WTC11 (cell line): ENCODE measurements at regions not wholly inside any gene's neighbourhood (a gene's known extent, or its start where the extent isn't known, plus 50 kb on each side); places are given as distances from the start of the nearest gene placed in this dataset.
"Not testable (repeated sequence)": the region's sequence is repeated elsewhere in the genome, so short reads cannot be mapped to it uniquely, and the experiment has no call there.

Experiments used
- ATAC-seq: fragments of 200-7000 bp; cut with Tn5 transposase; 2 replicates; pipeline ENCODE4 v1.10.0; 2021; ENCODE audit warnings: mild to moderate bottlenecking, moderate library complexity
- CTCF ChIA-PET: fragments of 300-600 bp; sonication (Branson Sonifier 250); formaldehyde crosslinking; loops from one replicate; lab custom pipeline; 2021; ENCODE audit warnings: antibody characterized with exemption; lab: Charles Lee
- POLR2A ChIA-PET: fragments of 350-600 bp; sonication (Branson Sonifier 250); formaldehyde crosslinking; loops from one replicate; lab custom pipeline; 2021; ENCODE audit warnings: antibody characterized with exemption; lab: Charles Lee
- DNase-seq: peaks from one replicate; pipeline ENCODE4 v3.0.0; 2021; ENCODE audit warnings: low spot score
- H3K27ac Mint-ChIP-seq: 2 replicates; pipeline ENCODE4 v1.8.0; 2021; ENCODE audit warnings: mixed read lengths
- H3K27me3 Mint-ChIP-seq: 2 replicates; pipeline ENCODE4 v1.8.0; 2021; ENCODE audit warnings: low read depth, mild to moderate bottlenecking, moderate library complexity, mixed read lengths
- H3K36me3 Mint-ChIP-seq: 2 replicates; pipeline ENCODE4 v1.8.0; 2021; ENCODE audit warnings: mixed read lengths
- H3K4me1 Mint-ChIP-seq: 2 replicates; pipeline ENCODE4 v1.8.0; 2022; ENCODE audit warnings: mixed read lengths
- H3K4me3 Mint-ChIP-seq: 2 replicates; pipeline ENCODE4 v1.8.0; 2021; ENCODE audit warnings: mild to moderate bottlenecking, moderate library complexity, mixed read lengths
- H3K9me3 Mint-ChIP-seq: 2 replicates; pipeline ENCODE4 v1.8.0; 2021; ENCODE audit warnings: mixed read lengths
- ETV6 ChIP-seq: sonication (generic); formaldehyde crosslinking; IDR thresholded peaks from 2 replicates; pipeline ENCODE4 v1.8.1; 2022; ENCODE audit warnings: mild to moderate bottlenecking, missing genetic modification reagents
- ZNF121 ChIP-seq: sonication (generic); formaldehyde crosslinking; IDR thresholded peaks from 2 replicates; pipeline ENCODE4 v1.8.0; 2023; ENCODE audit warnings: missing genetic modification reagents
- TF ChIP-seq, protein P1 (sequence below): sonication (generic); formaldehyde crosslinking; IDR thresholded peaks from 2 replicates; pipeline ENCODE4 v1.8.0; 2022; ENCODE audit warnings: mild to moderate bottlenecking, missing genetic modification reagents
- TF ChIP-seq, protein P2 (sequence below): sonication (generic); formaldehyde crosslinking; IDR thresholded peaks from 2 replicates; pipeline ENCODE4 v1.8.1; 2023; ENCODE audit warnings: mild to moderate bottlenecking, missing genetic modification reagents, moderate library complexity
- TF ChIP-seq, protein P3 (sequence below): sonication (generic); formaldehyde crosslinking; IDR thresholded peaks from 2 replicates; pipeline ENCODE4 v1.8.0; 2022; ENCODE audit warnings: mild to moderate bottlenecking, missing genetic modification reagents
- TF ChIP-seq, protein P4 (sequence below): fragments of 200-600 bp; IDR thresholded peaks from 2 replicates; pipeline ENCODE4 v1.8.0; 2022; ENCODE audit warnings: antibody characterized with exemption
- TF ChIP-seq, protein P5 (sequence below): sonication (generic); formaldehyde crosslinking; IDR thresholded peaks from 2 replicates; pipeline ENCODE4 v1.8.1; 2023; ENCODE audit warnings: mild to moderate bottlenecking, moderate library complexity, missing genetic modification reagents

DNA sequence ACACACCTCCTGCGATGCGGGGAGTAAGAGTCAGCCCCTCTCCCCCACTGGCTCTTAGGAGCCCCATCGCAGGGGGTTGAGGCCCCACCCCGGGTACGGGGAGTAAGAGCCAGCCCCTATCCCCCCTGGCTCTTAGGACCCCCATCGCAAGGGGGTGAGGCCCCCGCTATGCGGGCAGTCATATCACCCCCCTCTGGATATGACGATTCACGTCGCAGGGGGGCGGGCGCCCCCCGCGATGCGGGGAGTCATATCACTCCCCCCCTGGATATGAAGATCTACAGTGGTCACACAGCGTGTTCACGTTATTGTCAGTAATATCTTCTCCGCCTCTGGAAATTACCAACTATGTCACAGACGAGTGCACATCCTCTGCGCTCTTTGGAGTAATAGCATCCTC, 61.1 kb downstream of the DEFB131A start:
- H3K27me3 Mint-ChIP-seq, H3K4me1 Mint-ChIP-seq, ATAC-seq, DNase-seq, CTCF ChIA-PET, H3K4me3 Mint-ChIP-seq, H3K27ac Mint-ChIP-seq, POLR2A ChIA-PET: not testable (repeated sequence)
- H3K9me3 Mint-ChIP-seq: peaks cover 39% of the 10 kb centered on the region
- peaks cover 13% of the 10 kb centered on the region for H3K36me3 Mint-ChIP-seq

DNA sequence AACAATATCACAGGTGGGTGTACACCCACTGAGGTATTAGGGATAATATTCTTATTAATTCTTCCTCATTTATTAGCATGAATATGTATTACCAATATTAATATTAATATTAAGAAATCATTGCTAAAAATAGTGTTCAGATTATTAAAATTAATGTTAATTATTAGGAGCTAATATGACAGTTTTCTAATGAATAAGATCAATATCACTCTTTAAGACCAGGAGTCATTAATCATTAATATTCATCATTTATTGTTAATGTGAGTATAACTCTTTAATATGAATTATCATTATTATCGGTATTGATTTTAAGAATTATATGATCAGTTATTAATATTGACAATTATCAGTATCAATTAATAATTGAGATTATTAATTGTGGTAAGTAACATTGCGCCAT, 62.5 kb downstream of the DEFB131A start:
- H3K4me3 Mint-ChIP-seq, H3K27ac Mint-ChIP-seq, DNase-seq, H3K27me3 Mint-ChIP-seq, POLR2A ChIA-PET, H3K4me1 Mint-ChIP-seq, ATAC-seq: not testable (repeated sequence)
- peaks cover 41% of the 10 kb centered on the region for H3K9me3 Mint-ChIP-seq
- H3K36me3 Mint-ChIP-seq: peaks cover 13% of the 10 kb centered on the region
- CTCF ChIA-PET: interaction anchor here (1.1 kb wide), 1 partner anchor 26 kb away, joined by 3 read pairs; no protein-coding TSS in a partner anchor

DNA sequence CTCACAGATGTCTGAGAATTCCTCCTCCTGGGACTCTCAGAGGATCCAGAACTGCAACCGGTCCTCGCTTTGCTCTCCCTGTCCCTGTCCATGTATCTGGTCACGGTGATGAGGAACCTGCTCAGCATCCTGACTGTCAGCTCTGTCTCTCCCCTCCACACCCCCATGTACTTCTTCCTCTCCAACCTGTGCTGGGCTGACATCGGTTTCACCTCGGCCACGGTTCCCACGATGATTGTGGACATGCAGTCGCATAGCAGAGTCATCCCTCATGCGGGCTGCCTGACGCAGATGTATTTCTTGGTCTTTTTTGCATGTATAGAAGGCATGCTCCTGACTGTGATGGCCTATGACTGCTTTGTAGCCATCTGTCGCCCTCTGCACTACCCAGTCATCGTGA, 68.7 kb downstream of the DEFB131A start:
- H3K4me1 Mint-ChIP-seq: peaks cover 12% of the 10 kb centered on the region
- ATAC-seq, H3K4me3 Mint-ChIP-seq, DNase-seq, CTCF ChIA-PET, H3K27me3 Mint-ChIP-seq, H3K27ac Mint-ChIP-seq, POLR2A ChIA-PET: not testable (repeated sequence)
- peaks cover 34% of the 10 kb centered on the region; the same call in 1 of the 2 replicates for H3K36me3 Mint-ChIP-seq
- peaks cover 52% of the 10 kb centered on the region for H3K9me3 Mint-ChIP-seq

DNA sequence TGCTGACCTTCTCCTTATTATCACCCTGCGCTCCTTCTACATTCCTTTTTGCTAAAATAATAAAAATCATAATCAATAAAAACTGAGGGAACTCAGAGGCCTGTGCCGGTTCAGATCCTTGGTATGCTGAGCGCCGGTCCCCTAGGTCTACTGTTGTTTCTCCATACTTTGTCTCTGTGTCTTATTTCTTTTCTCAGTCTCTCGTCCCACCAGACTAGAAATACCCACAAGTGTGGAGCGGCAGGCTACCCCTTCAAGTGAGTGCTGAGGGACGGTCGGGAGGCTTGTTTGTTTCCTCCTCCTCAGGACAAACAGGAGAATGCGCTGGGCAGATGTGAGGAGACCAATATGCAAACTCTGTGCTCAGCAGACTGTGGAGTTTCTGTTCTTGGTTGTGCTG, 75.4 kb downstream of the DEFB131A start:
- H3K4me1 Mint-ChIP-seq, H3K27ac Mint-ChIP-seq, POLR2A ChIA-PET, DNase-seq, ATAC-seq, H3K4me3 Mint-ChIP-seq, CTCF ChIA-PET: not testable (repeated sequence)
- Mint-ChIP-seq H3K9me3 (peaks cover 52% of the 10 kb centered on the region), H3K36me3 (peaks cover 28% of the 10 kb centered on the region), H3K27me3 (peaks cover 11% of the 10 kb centered on the region)

DNA sequence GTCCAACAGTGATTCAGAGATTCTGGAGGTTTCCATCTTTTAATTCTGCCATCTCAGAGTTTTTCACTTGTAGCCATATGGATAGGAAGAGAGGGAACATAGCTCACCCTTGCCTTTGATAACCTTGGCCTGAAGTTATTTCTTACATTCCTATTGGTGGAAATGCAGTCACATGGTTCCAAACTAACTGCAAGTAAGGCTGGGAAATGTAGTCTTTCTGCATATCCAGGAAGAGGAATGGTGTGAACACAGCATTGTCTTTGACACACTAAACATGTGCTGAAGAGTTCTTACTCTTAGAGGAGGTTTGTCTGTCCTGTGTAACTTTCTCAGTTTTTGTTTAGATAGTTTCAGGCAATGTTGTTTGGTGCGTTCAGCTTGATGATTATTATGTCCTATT, 78.7 kb downstream of the DEFB131A start:
- CTCF ChIA-PET, POLR2A ChIA-PET, H3K27ac Mint-ChIP-seq, H3K4me3 Mint-ChIP-seq, DNase-seq, ATAC-seq, H3K4me1 Mint-ChIP-seq: not testable (repeated sequence)
- Mint-ChIP-seq H3K27me3 (peaks cover 13% of the 10 kb centered on the region), H3K9me3 (peaks cover 44% of the 10 kb centered on the region), H3K36me3 (peaks cover 19% of the 10 kb centered on the region)
- TF ChIP-seq, protein P1, sequence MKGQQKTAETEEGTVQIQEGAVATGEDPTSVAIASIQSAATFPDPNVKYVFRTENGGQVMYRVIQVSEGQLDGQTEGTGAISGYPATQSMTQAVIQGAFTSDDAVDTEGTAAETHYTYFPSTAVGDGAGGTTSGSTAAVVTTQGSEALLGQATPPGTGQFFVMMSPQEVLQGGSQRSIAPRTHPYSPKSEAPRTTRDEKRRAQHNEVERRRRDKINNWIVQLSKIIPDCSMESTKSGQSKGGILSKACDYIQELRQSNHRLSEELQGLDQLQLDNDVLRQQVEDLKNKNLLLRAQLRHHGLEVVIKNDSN (CRISPR knock-in tag): peak; percentile 55
- TF ChIP-seq, protein P2, sequence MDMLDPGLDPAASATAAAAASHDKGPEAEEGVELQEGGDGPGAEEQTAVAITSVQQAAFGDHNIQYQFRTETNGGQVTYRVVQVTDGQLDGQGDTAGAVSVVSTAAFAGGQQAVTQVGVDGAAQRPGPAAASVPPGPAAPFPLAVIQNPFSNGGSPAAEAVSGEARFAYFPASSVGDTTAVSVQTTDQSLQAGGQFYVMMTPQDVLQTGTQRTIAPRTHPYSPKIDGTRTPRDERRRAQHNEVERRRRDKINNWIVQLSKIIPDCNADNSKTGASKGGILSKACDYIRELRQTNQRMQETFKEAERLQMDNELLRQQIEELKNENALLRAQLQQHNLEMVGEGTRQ: peak; percentile 74

DNA sequence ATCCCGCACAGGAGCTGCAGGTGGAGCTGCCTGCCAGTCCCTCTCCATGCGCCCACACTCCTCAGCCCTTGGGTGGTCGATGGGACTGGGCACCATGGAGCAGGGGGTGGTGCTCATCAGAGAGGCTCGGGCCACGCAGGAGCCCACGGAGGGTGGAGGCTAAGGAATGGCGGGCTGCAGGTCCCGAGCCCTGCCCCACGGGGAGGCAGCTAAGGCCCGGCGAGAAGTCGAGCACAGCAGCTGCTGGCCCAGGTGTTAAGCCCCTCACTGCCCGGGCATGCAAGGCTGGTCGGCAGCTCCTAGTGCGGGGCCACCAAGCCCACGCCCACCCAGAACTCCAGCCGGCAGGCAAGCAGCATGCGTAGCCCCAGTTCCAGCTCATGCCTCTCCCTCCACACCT, 80.2 kb downstream of the DEFB131A start:
- CTCF ChIA-PET, DNase-seq, POLR2A ChIA-PET, ATAC-seq, H3K4me3 Mint-ChIP-seq, H3K27ac Mint-ChIP-seq: not testable (repeated sequence)
- Mint-ChIP-seq H3K9me3 (peaks cover 38% of the 10 kb centered on the region), H3K27me3 (peaks cover 13% of the 10 kb centered on the region), H3K4me1 (peaks cover 14% of the 10 kb centered on the region), H3K36me3 (peaks cover 19% of the 10 kb centered on the region)

DNA sequence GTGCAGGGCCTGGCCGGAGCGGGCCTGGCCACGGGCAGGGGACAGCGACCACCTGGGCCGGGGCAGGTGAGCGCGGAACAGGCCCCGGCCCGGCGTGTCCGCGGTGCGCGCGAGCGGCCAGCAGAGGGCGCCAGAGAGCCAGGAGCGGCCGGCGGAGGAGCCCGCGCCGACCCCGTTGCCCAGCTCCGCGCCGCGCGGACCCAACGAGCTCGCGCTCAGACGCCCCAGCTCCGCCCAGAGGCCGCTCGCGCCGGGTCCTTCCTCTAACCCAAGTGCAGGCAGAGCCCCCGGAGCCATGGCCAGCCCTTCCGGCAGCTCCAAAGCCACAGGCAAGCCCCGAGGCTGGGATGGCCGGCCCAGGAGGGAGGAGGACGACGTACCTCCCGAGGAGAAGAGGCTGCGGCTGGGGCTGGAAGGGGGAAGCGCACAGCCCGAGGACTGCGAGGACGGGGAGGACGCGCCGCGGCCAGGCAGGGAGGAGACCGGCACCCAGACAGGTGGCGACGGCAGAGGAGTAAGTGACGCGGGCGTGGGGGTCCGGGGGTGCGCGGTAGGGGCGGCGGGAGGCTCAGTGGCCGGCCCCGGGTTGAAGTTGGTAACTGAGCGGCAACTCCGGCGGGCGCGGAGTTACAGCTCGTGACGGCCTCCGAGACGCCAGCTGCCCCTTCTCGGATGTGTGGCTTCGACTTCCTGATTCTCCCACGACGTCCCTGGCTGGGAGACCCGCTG, 88.1 kb downstream of the DEFB131A start:
- CTCF ChIA-PET: interaction anchor here (0.6 to 1.4 kb wide), 14 partner anchors 9 to 172 kb away, joined by 3 to 7 read pairs (median 3); no protein-coding TSS in a partner anchor
- DNase-seq (peak; percentile 83), ATAC-seq (peak; percentile 81)
- Mint-ChIP-seq H3K27me3 (peaks cover 30% of the 10 kb centered on the region), H3K36me3 (peaks cover 28% of the 10 kb centered on the region), H3K4me1 (peaks cover 34% of the 10 kb centered on the region), H3K9me3 (peaks cover 21% of the 10 kb centered on the region), H3K4me3 (peak overlapping the region; percentile 65)
- POLR2A ChIA-PET, H3K27ac Mint-ChIP-seq: not testable (repeated sequence)
- TF ChIP-seq, protein P3, sequence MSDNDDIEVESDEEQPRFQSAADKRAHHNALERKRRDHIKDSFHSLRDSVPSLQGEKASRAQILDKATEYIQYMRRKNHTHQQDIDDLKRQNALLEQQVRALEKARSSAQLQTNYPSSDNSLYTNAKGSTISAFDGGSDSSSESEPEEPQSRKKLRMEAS (CRISPR knock-in tag): 0 out of 2 replicates have a peak, but pooled peaks have one; percentile 22
- TF ChIP-seq, protein P4, sequence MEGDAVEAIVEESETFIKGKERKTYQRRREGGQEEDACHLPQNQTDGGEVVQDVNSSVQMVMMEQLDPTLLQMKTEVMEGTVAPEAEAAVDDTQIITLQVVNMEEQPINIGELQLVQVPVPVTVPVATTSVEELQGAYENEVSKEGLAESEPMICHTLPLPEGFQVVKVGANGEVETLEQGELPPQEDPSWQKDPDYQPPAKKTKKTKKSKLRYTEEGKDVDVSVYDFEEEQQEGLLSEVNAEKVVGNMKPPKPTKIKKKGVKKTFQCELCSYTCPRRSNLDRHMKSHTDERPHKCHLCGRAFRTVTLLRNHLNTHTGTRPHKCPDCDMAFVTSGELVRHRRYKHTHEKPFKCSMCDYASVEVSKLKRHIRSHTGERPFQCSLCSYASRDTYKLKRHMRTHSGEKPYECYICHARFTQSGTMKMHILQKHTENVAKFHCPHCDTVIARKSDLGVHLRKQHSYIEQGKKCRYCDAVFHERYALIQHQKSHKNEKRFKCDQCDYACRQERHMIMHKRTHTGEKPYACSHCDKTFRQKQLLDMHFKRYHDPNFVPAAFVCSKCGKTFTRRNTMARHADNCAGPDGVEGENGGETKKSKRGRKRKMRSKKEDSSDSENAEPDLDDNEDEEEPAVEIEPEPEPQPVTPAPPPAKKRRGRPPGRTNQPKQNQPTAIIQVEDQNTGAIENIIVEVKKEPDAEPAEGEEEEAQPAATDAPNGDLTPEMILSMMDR: peak; percentile 87
- TF ChIP-seq, protein P5, sequence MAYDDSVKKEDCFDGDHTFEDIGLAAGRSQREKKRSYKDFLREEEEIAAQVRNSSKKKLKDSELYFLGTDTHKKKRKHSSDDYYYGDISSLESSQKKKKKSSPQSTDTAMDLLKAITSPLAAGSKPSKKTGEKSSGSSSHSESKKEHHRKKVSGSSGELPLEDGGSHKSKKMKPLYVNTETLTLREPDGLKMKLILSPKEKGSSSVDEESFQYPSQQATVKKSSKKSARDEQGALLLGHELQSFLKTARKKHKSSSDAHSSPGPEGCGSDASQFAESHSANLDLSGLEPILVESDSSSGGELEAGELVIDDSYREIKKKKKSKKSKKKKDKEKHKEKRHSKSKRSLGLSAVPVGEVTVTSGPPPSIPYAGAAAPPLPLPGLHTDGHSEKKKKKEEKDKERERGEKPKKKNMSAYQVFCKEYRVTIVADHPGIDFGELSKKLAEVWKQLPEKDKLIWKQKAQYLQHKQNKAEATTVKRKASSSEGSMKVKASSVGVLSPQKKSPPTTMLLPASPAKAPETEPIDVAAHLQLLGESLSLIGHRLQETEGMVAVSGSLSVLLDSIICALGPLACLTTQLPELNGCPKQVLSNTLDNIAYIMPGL (CRISPR knock-in tag): peak; percentile 26; the same call in 1 of the 2 replicates
- peak; percentile 25; the same call in 1 of the 2 replicates for TF ChIP-seq ETV6 (CRISPR knock-in tag)
- peak; percentile 93 for TF ChIP-seq ZNF121 (CRISPR knock-in tag)

DNA sequence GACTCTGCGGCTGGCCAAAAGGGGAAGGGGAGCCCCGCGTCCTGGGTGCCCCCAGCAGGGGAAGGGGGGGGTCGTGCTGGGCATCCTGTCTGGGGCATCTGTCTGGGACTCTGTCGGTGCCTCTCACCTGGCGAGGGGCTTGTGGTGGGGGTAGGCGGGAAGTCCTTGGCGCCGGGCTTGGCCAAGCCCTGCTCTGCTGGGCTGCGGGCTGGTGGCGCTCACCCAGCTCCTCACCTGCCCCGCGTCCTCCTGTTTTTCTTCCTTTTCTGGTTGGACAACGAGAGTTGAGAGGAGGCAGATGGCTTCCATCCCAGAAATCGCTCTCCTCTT, 88.6 kb downstream of the DEFB131A start:
- H3K4me3 Mint-ChIP-seq: peak overlapping the region; percentile 65
- H3K36me3 Mint-ChIP-seq: peaks cover 33% of the 10 kb centered on the region
- POLR2A ChIA-PET, DNase-seq, ATAC-seq, H3K27ac Mint-ChIP-seq: not testable (repeated sequence)
- peaks cover 37% of the 10 kb centered on the region for H3K4me1 Mint-ChIP-seq
- H3K27me3 Mint-ChIP-seq: peaks cover 30% of the 10 kb centered on the region
- CTCF ChIA-PET: interaction anchor here (0.7 to 1.4 kb wide), 9 partner anchors 8 to 171 kb away, joined by 3 to 7 read pairs (median 4); no protein-coding TSS in a partner anchor
- H3K9me3 Mint-ChIP-seq: peaks cover 26% of the 10 kb centered on the region
